ENCODE measurements at regions not wholly inside any gene's neighbourhood (a gene's known extent, or its start where the extent isn't known, plus 50 kb on each side); places are given as distances from the start of the nearest gene placed in this dataset.

DNA sequence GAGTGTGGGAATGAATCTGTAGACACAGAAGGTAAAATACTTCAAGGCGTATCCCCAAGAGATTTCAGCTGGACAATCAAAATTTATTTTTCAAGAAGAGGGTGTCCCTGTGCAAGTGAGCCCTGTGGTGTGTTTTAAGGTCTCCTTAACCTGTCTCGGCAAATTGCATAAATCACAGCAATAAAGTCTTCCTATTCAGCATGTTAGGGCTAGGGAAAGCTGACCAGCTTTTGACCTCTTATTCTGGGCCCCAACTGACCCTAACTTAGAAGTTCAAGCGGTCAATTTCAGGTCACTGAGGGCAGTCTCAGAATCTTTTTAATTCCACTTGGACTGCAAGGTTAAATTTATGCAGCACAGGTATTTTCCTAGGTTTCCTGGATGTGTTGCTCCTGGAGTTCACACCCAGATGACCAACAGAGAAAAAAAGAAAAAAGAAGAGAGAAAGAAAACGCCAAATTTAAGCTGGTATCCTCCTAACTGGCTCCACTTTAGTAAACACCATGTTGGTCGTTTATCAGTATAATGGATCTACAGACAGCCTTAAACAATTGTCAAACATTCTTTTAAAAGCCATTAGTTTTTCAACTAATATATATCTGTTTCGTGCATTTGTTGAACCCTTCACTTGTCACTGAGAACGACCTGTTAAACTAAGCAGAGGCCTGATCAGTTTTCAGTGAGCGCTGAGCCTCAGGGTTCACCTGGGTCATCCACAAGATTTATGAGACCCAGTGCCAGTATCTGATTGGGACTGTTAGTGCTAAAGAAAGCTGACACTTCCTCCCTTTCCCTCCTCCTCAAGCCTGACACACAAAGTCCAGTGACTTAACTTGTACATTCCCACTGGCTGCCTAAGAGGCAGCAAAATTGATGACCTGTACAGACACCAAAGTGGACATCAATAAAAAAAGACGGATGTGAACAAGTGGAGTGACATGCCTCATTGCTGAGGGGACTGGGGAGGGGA lies 546.1 kb downstream of the NR2F1-AS1 start:
- TF ChIP-seq, protein P1, sequence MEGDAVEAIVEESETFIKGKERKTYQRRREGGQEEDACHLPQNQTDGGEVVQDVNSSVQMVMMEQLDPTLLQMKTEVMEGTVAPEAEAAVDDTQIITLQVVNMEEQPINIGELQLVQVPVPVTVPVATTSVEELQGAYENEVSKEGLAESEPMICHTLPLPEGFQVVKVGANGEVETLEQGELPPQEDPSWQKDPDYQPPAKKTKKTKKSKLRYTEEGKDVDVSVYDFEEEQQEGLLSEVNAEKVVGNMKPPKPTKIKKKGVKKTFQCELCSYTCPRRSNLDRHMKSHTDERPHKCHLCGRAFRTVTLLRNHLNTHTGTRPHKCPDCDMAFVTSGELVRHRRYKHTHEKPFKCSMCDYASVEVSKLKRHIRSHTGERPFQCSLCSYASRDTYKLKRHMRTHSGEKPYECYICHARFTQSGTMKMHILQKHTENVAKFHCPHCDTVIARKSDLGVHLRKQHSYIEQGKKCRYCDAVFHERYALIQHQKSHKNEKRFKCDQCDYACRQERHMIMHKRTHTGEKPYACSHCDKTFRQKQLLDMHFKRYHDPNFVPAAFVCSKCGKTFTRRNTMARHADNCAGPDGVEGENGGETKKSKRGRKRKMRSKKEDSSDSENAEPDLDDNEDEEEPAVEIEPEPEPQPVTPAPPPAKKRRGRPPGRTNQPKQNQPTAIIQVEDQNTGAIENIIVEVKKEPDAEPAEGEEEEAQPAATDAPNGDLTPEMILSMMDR (IDR thresholded peaks at IDR 0.05), result no peak
- no peak for TF ChIP-seq POLR2A (IDR thresholded peaks at IDR 0.05)

All from heart left ventricle (tissue), 13 donors.